MM.1S (cell line): ENCODE measurements at regions not wholly inside any gene's neighbourhood (a gene's known extent, or its start where the extent isn't known, plus 50 kb on each side); places are given as distances from the start of the nearest gene placed in this dataset.

Experiments
- DNase-seq: peaks from one replicate; pipeline ENCODE4 v3.0.0-alpha.2; 2015
- H2AFZ ChIP-seq: fragments of 300-600 bp; sonication (generic); 2 replicates; pipeline ENCODE4 v1.6.0; 2016; ENCODE audit warnings: antibody characterized with exemption, low read length
- H3F3A ChIP-seq: fragments of 300-600 bp; sonication (generic); 2 replicates; pipeline ENCODE4 v1.6.1; 2016; ENCODE audit warnings: mild to moderate bottlenecking, antibody characterized with exemption, low read length, moderate library complexity, mixed read lengths; ENCODE audit not compliant: insufficient read depth
- H3K27ac ChIP-seq: fragments of 300-600 bp; sonication (generic); 2 replicates; pipeline ENCODE4 v1.5.1; 2016; ENCODE audit warnings: mild to moderate bottlenecking, low read length
- H3K27me3 ChIP-seq: fragments of 300-600 bp; sonication (generic); replicated peaks from 2 replicates; pipeline ENCODE4 v1.6.0; 2016; ENCODE audit warnings: low read length; ENCODE audit not compliant: insufficient read depth
- H3K36me3 ChIP-seq: fragments of 300-600 bp; sonication (generic); replicated peaks from 2 replicates; pipeline ENCODE4 v1.6.1; 2016; ENCODE audit warnings: mild to moderate bottlenecking, low read length, mixed read lengths; ENCODE audit not compliant: insufficient read depth
- H3K4me1 ChIP-seq: fragments of 300-600 bp; sonication (generic); 2 replicates; pipeline ENCODE4 v1.6.1; 2016; ENCODE audit warnings: low read length, mixed read lengths
- H3K4me2 ChIP-seq: fragments of 300-600 bp; sonication (generic); 2 replicates; pipeline ENCODE4 v1.6.0; 2016; ENCODE audit warnings: low read depth, low read length
- H3K4me3 ChIP-seq: fragments of 300-600 bp; sonication (generic); 2 replicates; pipeline ENCODE4 v1.5.1; 2016; ENCODE audit warnings: low read length, mixed read lengths
- H3K79me2 ChIP-seq: fragments of 300-600 bp; sonication (generic); 2 replicates; pipeline ENCODE4 v1.6.1; 2016; ENCODE audit warnings: mixed run types, low read length, mixed read lengths
- H3K9ac ChIP-seq: fragments of 300-600 bp; sonication (generic); 2 replicates; pipeline ENCODE4 v1.6.1; 2016; ENCODE audit warnings: low read length, mixed read lengths
- H3K9me2 ChIP-seq: fragments of 300-600 bp; sonication (generic); replicated peaks from 2 replicates; pipeline ENCODE4 v1.6.1; 2016; ENCODE audit warnings: mild to moderate bottlenecking, low read length, mixed read lengths; ENCODE audit not compliant: insufficient read depth
- H3K9me3 ChIP-seq: fragments of 300-600 bp; sonication (generic); replicated peaks from 2 replicates; pipeline ENCODE4 v1.6.1; 2016; ENCODE audit warnings: mild to moderate bottlenecking, low read length, mixed read lengths; ENCODE audit not compliant: insufficient read depth
- H4K20me1 ChIP-seq: fragments of 300-600 bp; sonication (generic); 2 replicates; pipeline ENCODE4 v1.6.1; 2016; ENCODE audit warnings: mild to moderate bottlenecking, low read length, moderate library complexity, mixed read lengths; ENCODE audit not compliant: insufficient read depth
- EZH2 ChIP-seq: fragments of 300-600 bp; sonication (generic); optimal IDR thresholded peaks from 2 replicates; pipeline ENCODE3; 2017; ENCODE audit warnings: low read depth, mild to moderate bottlenecking, antibody characterized with exemption, low read length, mixed read lengths
- EZH2phosphoT487 ChIP-seq: fragments of 300-600 bp; sonication (generic); IDR thresholded peaks from 2 replicates; pipeline ENCODE4 v1.6.1; 2018; ENCODE audit warnings: antibody characterized with exemption, low read length
- TF ChIP-seq, protein P1 (sequence below): fragments of 300-600 bp; sonication (generic); IDR thresholded peaks from 2 replicates; pipeline ENCODE4 v1.5.1; 2016; ENCODE audit warnings: antibody characterized with exemption, low read length, mixed read lengths

DNA sequence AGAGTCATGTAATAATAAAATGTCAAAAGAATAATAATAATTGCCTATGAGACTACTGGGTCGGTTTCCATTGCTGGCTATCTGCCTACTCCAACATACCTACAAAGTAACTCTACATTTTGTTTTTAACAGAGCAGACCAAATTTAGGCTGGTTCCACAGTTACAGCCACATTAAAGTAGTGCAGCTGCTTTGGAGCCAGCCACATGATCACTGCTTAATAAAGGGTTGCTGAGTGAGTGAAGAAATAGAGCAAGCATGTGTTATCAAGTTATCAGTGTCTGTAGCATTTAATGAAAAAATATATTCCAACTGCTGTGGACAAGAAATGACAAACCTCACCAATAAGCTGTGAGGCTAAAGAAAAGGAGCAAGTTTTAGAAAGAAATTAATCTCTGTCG, 782.3 kb downstream of the PCDH18 start:
- H3K27me3 ChIP-seq: no peaks in the 10 kb centered on the region
- H3K36me3 ChIP-seq: no peaks in the 10 kb centered on the region
- H3K27ac ChIP-seq: no peak overlapping the region
- no peaks in the 10 kb centered on the region for H3K4me1 ChIP-seq
- no peak overlapping the region for H3K4me3 ChIP-seq
- no peak for DNase-seq
- H3K4me2 ChIP-seq: no peak overlapping the region
- H4K20me1 ChIP-seq: no peaks in the 10 kb centered on the region
- H3K79me2 ChIP-seq: no peaks in the 10 kb centered on the region
- no peaks in the 10 kb centered on the region for H3K9me3 ChIP-seq
- no peaks in the 10 kb centered on the region for H3F3A ChIP-seq
- no peak overlapping the region for H3K9ac ChIP-seq
- no peaks in the 10 kb centered on the region for H3K9me2 ChIP-seq
- no peak for TF ChIP-seq EZH2phosphoT487
- TF ChIP-seq, protein P1, sequence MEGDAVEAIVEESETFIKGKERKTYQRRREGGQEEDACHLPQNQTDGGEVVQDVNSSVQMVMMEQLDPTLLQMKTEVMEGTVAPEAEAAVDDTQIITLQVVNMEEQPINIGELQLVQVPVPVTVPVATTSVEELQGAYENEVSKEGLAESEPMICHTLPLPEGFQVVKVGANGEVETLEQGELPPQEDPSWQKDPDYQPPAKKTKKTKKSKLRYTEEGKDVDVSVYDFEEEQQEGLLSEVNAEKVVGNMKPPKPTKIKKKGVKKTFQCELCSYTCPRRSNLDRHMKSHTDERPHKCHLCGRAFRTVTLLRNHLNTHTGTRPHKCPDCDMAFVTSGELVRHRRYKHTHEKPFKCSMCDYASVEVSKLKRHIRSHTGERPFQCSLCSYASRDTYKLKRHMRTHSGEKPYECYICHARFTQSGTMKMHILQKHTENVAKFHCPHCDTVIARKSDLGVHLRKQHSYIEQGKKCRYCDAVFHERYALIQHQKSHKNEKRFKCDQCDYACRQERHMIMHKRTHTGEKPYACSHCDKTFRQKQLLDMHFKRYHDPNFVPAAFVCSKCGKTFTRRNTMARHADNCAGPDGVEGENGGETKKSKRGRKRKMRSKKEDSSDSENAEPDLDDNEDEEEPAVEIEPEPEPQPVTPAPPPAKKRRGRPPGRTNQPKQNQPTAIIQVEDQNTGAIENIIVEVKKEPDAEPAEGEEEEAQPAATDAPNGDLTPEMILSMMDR: no peak
- TF ChIP-seq EZH2: no peak
- no peak overlapping the region for H2AFZ ChIP-seq

DNA sequence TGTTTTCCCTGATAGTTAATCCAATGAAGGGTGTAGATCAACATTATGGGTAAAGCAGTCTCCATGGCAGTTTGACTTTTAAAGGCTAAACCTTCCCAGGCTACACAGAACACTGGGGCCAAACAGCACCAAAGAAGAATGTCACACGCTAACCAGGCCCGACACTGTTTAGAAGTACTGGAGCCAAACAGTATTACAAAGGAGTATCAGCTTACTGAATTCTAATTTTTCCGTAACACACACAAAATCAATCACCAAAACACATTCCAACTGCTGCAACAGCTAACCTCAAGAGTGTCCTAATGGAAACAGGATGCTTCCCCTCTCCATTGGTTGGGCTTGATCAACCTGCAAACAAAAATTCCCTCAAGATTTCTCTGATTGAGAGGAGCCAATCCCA, 783.5 kb downstream of the PCDH18 start:
- Histone ChIP-seq H3K36me3 (no peaks in the 10 kb centered on the region), H3F3A (no peaks in the 10 kb centered on the region), H3K4me3 (no peak overlapping the region), H3K4me2 (no peak overlapping the region), H3K4me1 (no peaks in the 10 kb centered on the region), H4K20me1 (no peaks in the 10 kb centered on the region), H3K9ac (no peak overlapping the region), H3K27ac (no peak overlapping the region), H3K9me2 (no peaks in the 10 kb centered on the region), H3K79me2 (no peaks in the 10 kb centered on the region), H2AFZ (no peak overlapping the region), H3K27me3 (no peaks in the 10 kb centered on the region), H3K9me3 (no peaks in the 10 kb centered on the region)
- TF ChIP-seq, protein P1: no peak
- no peak for DNase-seq

DNA sequence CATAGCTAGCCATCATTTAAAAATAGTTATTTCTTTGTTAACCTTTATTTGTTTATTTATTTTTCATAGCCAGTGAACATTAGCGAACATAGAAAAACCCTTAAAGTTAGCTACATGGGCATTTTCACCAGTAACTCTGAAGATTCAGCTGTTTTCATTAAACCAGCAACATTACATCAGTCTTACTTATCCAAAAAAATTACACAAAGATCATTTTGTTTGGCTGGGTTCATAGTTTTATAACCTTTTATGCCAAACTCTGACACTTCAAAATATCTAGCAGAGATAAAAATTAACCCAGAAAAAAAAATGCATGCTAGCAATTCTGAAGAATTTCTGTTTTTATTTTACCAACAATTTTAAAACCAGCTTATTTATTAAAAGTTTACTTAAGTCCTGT, 784.1 kb downstream of the PCDH18 start:
- H3K9ac ChIP-seq: no peak overlapping the region
- H2AFZ ChIP-seq: no peak overlapping the region
- H4K20me1 ChIP-seq: no peaks in the 10 kb centered on the region
- no peaks in the 10 kb centered on the region for H3K9me2 ChIP-seq
- no peaks in the 10 kb centered on the region for H3K4me1 ChIP-seq
- H3K79me2 ChIP-seq: no peaks in the 10 kb centered on the region
- no peaks in the 10 kb centered on the region for H3K9me3 ChIP-seq
- H3K27ac ChIP-seq: no peak overlapping the region
- no peaks in the 10 kb centered on the region for H3K36me3 ChIP-seq
- no peaks in the 10 kb centered on the region for H3K27me3 ChIP-seq
- no peak for DNase-seq
- H3K4me3 ChIP-seq: no peak overlapping the region
- H3F3A ChIP-seq: no peaks in the 10 kb centered on the region
- TF ChIP-seq, protein P1: no peak
- TF ChIP-seq EZH2phosphoT487: no peak
- TF ChIP-seq EZH2: no peak
- no peak overlapping the region for H3K4me2 ChIP-seq

DNA sequence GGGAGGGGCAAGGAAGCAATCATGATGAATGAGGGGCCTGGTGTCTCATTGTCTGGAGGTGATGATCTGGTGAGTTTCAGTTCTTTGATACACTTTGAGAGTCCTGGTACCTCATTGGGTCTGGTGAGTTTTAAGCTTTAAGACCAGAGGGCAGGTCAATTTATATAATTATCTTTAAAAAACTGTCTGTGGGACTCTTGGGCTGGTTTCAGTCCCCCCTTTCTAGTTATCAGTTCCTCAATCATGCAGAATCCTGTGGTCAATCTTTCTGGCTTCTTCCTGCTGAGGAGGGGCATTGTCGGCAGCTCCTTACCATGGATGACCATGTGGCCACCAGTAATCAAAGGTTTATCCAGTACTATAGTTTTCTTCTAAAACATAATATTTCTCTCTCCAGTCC, 789.1 kb downstream of the PCDH18 start:
- H3K27ac ChIP-seq: no peak overlapping the region
- H3F3A ChIP-seq: no peaks in the 10 kb centered on the region
- H3K4me3 ChIP-seq: no peak overlapping the region
- H3K4me1 ChIP-seq: no peaks in the 10 kb centered on the region
- no peak overlapping the region for H3K9ac ChIP-seq
- no peaks in the 10 kb centered on the region for H3K36me3 ChIP-seq
- no peaks in the 10 kb centered on the region for H3K27me3 ChIP-seq
- no peaks in the 10 kb centered on the region for H3K9me3 ChIP-seq
- TF ChIP-seq EZH2: no peak
- TF ChIP-seq, protein P1: no peak
- TF ChIP-seq EZH2phosphoT487: no peak
- DNase-seq: no peak
- no peaks in the 10 kb centered on the region for H4K20me1 ChIP-seq
- no peak overlapping the region for H3K4me2 ChIP-seq
- no peak overlapping the region for H2AFZ ChIP-seq
- no peaks in the 10 kb centered on the region for H3K79me2 ChIP-seq
- no peaks in the 10 kb centered on the region for H3K9me2 ChIP-seq
